NCI-H187 treated with DMSO at 0.1 percent for 48 hours (cell line): ENCODE measurements at regions not wholly inside any gene's neighbourhood (a gene's known extent, or its start where the extent isn't known, plus 50 kb on each side); places are given as distances from the start of the nearest gene placed in this dataset.

ENCODE experiments used
- DNase-seq: peaks from one replicate; lab custom pipeline; 2025; lab: John Stamatoyannopoulos, UW

DNA sequence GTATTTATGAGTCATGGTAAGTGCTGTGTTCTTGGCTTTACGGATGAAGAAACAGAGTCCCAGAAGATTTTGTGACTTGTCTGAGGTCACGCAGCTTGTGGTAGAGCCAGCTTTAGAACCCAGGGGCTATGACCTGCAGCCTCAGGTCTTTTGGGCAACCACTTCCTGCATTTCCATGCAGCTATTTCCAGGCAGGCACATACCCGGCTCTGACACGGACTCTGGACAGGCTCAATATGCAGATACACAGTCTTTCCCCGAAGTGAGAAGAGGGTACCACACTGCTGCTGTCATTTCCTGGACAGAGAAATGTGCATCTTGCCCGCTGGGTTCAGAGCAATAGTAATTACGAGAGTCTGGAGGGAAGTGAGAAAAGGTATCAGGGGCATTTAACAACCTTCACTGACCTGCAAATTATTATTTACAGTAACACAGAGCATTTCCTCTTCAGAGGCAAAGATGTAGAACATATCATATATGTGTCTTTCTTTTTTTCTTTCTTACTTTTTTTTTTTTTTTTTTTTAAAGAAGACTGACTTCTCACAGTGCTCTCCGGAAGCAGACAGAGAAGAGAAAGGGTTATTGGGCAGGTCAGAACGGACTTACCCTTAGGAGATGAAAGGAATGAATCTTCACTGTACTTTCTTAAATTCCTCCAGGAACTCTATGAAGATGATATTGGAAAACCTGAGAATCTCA lies 185.1 kb downstream of the CLIC5 start:
- DNase-seq = no peak

DNA sequence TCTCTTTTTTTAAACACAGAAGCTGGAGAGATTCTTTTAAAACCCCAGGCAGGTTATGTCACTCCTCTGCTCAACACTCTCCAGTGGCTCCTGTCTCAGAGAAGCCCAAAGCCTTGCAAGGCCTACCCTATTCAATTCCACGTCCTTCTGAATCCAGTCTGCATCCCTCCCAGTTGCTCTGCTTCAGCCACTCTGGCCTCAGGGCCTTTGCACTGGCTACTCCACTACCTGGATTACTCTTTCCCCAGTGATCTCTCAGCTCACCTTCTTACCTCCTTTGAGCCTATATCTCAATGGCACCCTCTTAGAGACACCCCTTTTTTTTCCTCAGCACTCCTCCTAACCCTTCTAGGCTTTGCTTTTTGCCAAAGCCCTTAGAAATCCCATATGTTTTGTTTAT lies 185.8 kb downstream of the CLIC5 start:
- DNase-seq = no peak

DNA sequence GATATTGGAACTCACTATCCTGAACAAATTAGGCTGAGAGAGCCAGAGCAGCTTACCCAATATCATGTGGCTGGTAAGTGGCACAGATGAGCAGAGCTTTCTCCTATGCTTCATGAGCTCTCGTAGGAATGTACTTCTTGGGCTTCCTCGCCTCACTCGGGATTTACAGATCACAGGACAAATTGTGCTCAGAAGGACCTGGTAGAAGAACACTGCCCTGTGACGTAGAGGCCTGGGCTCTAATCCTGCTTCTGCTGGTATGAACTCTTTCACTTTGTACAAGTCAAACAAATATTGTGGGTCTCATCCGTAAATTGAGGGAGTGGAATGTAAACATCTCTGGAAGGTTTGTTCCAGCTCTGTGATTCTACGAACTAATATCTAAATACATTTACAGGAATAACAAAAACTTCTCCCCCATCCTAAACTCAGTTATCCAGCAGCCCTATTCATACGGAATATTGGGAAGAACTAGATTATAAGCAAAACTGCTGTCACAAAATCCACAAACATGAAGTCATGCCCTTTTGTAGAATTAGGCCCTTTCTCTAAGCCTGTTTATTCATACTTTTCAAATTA lies 187.6 kb downstream of the CLIC5 start:
- no peak for DNase-seq

DNA sequence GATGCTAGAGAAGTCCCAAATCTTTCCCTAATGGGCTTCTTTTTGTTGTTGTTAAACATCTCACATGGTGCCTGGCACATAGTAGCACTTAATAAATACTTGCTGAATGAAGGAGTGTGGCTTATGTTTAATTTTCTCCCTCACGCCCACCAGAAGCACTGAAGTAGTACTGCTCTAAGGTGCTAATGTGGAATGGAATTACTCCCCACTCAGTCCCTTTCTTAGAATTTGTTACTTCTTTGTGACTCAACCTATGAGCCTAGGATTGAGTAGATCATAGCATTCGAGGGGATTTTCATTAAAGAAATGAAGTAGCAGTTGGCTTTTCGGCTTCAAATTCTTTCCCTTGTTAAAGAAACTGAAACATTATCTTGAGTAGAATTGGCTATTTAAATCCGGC lies 192.8 kb downstream of the CLIC5 start:
- no peak for DNase-seq

DNA sequence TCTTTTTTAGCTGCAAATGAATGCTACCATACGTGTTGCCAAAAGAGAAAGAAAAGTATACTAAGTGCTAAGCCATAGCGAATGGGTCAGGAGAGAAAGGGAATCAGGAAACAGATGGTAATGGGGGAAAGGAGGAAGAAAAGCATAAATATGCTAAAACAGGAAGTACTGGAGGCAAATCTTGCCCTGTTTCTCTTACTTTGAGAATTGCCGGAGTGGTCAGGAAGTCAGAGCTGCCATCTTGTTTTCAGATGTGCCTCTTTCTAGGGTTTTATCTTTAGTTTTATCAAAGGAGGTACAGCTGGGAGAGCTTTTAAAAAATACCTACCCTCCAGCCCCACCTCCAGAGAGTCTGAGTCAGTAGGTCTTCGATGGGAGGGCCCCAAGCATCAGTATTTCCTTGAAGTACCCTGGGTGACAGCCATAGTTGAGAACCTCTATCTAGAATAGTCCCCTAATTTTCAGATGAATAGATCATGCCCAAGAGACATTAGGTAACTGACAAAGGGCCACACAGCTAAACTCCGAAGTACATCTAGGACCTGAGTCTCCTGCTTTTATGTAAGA lies 193.3 kb downstream of the CLIC5 start:
- no peak for DNase-seq

DNA sequence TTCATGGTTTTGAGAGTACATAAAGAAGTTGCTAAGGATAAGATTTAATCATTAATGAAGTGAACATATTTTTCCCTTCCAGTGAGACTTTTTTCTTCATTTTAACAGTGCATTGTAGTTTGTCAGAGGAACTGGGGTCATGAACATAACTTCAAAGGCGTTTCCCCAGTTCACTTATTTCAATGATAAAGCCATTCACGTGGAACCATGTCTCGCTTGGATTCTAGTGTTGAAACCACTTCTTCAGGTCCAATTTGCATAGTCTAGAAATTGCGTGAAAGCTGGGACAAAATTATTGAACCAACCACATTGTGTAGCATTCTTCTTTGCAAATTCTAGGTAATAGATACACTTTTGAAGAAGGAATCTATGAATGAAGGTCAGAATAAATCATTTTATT lies 197.0 kb downstream of the CLIC5 start:
- DNase-seq = no peak

DNA sequence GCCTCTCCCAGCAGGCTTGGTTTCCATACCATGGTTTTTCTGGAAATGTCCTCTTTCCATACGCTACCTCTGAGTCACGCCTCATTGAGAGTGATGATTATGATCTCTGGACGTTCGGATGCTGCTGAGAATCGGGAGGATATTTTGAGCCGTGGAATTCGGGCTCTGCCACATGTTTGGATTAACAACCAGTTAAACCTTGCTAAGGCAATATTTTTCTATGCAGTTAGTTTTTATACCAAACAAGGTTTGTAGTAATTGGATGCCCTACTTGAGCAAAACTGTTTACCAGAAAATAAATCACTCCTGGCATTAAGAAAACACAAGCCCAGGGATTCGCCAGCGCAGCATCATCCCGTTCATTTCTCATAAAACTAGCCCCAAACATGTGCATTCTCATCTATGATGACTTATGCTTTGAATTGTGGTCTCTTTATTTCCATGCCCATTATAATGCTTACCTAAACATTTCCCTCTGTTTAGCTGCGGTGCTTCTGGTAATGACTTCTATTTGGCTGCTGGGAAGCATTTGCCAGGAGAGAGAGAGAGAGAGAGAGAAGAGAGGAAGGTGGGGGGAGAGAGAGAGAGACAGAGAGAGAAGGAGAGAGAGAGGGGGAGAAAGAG lies 198.9 kb downstream of the CLIC5 start:
- DNase-seq = no peak

DNA sequence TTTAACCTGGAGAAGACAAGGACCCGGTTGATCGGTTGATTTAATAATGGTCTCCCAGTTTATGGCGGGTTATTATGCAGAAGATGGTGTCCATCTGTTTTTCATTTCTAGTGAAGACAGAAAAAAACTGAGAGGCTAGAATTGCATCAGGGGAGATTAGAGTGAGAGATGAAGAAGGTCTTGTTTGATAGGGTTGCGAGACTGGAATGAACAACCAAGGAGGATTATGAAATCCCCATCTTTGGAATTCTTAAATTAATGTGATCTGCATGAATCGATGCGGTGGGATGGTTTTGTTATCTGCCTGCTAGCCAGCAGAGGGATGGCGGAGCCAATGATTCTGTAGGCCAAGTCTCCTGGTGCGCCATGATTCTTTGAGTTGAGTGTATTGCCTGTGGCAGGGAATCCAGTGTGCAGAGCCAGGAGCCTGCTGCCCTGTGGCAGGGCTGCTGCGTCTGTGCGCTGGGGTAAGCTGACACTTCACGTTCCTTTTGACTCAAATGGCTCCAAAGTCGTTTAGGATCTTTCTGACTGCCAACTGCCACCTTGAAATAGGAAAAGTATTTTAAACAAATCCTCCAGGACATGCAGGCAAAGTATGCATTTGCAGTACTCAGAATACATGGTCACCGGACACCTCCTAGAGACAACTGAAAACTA lies 200.1 kb downstream of the CLIC5 start:
- DNase-seq = no peak

DNA sequence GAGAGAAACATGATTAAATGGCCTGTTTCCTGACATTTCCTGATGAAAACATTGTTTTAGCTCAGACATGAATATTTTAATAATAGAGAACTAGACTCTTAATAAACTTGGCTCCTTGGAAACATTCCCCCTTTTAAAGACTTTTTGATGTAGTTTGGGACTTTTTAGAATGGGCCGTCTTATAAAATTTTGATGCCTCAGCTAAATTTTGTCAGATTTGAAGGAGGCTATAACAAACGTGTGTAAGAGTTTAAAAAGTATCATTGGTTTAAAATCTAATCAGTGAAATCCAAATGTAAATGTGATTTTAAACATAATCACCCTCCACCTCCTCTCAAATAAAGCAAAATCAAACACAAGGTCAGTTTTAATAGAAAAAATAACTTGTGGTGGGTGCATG lies 200.9 kb downstream of the CLIC5 start:
- no peak for DNase-seq

DNA sequence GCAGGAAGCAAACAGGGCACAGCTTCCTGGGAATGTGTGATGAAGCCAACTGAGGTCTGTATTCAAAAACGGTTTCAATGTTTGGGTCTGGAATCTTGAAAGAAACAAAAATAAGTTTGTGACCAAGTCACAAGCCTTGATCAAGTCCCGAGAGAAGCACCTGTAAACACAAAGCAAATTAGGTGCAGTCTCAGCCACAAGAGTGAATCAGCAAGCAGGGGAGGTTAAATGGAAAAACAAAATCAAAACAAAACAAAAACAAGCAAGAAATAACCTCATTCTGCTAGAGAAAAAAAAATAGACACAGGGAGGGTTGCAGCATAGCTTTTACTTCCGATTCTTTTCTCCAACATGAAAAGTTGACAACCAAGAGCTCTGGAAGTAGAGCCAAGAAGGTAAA lies 201.7 kb downstream of the CLIC5 start:
- DNase-seq = no peak

DNA sequence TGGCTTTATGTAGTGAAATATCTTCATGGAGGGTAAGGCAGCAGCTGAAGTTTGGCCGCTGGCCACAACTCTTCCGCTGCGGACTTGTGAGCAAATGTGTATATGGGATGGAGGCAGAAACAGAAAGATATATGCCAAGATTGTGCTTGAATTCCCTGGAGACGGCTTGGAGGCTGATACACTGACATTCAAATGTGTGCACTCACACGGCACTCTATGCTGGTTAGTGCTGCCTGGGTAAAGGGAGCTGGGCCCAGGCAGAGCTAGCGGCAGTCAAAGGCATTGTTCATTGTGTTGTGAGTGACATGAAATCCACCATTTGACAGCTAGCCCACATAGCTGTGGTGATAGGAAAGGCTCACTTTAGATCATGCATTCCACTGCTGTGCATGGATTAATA lies 202.7 kb downstream of the CLIC5 start:
- DNase-seq = no peak

DNA sequence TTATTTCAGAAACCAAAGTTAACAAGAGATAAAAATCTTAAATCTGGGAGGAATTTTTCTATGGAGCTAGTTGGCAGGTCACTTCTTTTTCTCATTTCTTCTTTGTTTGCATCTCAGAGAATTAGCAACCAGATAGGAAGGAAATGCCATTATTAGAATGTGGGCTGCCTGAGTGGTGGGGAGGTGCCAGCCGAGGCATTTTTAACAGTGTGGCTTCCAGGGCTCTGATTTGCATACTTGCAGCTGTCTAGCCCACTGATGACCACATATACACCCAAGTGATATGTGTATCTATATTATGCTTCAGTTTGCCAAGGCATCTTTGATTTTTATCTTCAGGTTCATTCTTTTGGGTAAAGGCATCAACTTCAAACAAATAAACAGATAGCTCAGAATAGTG lies 206.7 kb downstream of the CLIC5 start:
- no peak for DNase-seq

DNA sequence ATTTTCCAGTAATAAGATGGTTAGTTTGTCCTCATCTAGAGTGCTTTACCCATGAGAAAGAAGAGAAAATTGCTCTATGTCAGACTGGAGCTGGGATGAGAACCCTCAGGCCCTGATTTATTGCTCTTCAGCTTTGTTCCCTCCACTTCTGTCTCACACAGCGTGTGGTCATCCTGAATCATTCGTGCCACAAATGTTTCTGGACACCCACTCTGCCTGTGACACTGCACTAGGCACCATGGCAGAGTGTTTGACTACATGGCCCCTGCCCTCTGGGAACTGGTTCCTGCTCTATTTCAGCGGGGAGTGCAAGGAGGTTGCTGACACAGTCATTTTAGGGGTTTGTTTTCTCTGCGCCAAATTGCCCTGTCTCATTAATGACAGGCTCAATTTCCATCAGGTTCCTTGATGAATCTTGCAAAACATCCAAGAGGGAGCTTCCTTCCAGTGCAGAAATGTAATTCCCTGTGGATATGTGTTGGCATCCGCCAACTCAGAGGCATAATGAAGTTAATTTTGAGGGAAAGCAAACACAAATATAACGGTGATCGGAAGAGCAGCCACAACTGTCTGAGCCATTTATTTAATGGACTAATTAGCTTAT lies 207.5 kb downstream of the CLIC5 start:
- DNase-seq = no peak

DNA sequence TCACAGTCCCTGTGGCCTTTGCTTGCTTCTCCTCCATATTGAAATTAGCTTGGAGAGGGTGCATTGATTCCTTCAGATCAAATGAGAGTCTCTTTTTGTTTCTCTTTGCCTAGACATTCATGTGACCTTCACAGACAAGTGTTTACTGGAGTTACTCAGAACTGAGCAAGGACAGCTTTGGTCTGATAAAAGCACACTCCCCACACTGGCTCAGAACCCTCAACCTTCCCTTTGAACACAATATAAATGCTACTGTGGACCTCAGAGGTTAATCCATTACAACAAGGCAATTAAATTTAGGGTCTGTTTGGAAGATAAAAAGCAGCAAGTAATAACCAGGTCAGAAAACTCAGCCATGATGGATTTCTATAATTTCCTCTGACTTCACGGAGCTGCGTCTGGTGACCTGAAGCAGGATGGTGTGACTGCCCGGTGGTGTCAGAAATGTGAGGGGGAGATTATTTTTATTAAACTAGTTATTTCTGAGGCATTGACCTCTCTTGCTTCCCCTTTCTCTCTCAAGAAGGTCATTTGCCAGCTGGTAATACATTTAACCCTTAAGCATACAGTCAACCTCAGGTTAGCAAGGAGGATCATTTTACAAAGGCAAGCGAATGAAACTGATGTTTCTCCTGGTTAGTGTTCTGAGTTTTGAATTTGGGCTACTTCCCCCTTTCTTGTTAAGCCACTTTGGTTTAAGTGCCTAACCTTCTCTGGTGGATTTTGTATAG lies 208.2 kb downstream of the CLIC5 start:
- no peak for DNase-seq

DNA sequence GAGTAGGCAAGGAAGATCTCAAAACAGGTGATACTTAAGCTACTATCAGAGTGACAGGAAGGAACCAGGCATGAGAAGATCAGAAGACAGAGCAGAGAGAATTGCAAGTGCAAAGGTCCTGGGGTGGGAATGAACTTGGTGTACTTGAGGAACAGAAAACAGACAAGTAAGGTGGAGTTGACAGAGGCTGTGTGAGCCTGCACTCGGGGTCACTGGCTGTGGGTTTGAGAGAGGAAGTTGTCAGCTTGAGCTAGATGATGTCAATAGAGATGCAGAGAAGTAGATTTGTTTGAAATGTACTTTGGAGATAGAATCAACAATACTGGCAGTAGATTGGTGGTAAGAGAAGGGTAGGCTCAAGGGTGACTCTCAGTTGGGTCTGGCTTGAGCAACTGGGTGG lies 209.5 kb downstream of the CLIC5 start:
- no peak for DNase-seq

DNA sequence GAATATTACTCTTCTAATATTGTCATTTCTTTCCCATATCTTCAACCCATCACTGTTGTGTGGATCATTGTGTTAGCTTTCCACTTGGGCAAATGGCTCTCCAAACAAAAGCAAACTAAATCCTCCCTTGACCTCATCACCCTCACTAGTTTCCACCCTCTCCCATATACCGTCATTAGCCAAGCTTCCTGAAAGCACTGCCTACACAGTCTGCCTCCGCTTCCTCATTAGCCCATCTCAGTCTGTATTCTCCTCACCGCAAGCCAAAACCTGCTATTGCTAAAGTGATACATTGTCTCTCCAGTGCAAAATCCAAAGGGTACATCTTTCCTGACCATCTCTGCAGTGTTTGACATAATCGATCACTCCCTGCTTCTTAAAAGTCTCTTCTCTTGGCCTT lies 212.6 kb downstream of the CLIC5 start:
- no peak for DNase-seq

DNA sequence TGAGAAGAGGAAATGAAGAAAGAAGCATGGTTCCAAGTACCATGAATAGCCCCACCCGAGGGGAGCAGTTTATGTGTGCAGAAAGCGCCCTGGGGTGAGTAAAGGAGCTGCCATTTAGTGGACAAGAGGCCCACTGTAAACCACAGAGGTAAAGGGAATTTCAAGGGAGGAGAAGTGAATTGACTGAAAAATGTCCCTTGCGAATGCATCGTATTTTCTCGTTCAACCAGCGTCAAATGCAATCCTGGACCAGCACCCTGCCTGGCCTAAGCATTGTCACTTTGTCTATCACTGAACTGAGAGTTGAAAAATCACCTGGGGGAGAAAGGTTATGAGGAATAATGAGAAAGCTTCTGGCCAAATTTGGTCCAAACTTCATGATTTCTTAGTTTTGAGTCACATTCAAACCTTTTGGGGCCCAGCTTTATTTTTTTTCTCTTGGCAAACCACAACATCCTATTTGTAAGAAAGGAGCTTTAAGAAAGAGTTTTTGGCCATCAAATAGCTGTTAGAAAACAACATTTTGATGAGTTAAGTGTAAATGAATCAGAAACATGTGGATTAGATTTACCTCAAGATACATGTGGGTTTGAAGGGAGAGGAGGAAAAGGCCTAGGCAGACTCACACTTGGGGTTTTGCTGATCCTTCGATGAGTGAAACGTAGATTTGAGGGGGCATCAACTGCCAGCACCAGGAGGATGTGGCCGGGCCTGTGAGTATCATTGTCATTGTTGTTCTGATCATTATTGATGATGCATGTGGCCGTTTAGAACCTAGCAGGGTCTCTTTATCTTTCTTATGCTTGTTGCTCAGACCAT lies 214.0 kb downstream of the CLIC5 start:
- no peak for DNase-seq

DNA sequence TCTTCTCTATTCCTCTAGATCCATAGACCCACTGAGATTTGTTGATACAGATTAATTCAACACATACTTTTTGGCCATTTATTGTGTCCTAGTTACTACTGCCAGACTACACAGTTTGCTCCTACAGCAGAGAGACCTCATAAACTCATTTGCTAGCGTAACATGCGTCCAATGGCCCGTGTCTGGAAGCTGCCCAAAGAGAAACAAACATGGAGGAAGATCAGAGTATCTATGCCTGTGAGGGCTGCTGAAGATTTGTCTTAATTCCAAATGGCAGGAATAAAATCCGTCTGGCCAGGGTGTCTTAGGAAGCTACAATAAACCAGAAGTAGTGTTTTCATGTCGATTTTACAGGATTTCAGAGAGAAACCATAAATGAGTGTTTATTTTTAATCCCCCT lies 214.7 kb downstream of the CLIC5 start:
- DNase-seq = no peak

DNA sequence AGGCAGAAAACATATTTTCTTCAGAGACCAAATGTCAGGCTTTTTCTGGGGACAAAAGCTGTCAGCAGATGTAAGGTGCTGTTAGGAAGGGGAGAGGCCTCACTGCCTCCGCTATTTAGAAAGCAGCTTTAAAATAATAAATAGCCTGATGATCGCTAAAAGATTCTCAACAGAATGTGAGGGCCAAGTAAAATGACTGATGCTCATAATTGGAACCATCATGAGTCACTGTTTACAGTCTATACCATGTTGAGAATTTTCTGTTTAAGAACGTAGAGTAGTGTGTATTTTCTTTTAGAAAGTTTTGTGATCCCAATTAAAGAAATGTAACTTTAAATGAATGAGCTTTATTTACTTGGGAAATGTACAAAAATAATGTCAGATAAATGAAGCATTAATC lies 220.0 kb downstream of the CLIC5 start:
- DNase-seq = no peak

DNA sequence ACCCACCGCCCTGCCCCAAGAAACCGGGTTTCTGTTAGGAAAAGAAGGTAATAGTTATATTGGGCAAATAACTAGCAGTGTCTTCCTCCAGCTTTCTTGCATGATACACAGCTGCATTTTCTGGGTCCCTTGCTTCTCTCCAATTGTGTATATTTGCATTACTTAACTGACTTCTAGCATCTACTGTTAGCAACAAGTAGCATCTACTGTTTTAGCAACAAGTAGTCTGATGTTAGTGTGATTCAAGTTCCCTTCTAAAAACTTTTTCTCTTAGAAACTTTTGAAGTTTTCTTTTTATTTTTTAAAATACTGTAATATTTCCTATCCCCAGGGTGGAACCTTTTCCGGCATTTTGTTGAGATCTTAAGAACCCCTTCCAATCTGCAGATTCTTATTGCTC lies 221.2 kb downstream of the CLIC5 start:
- DNase-seq = no peak
